ENCODE measurements at regions not wholly inside any gene's neighbourhood (a gene's known extent, or its start where the extent isn't known, plus 50 kb on each side); places are given as distances from the start of the nearest gene placed in this dataset.

DNA sequence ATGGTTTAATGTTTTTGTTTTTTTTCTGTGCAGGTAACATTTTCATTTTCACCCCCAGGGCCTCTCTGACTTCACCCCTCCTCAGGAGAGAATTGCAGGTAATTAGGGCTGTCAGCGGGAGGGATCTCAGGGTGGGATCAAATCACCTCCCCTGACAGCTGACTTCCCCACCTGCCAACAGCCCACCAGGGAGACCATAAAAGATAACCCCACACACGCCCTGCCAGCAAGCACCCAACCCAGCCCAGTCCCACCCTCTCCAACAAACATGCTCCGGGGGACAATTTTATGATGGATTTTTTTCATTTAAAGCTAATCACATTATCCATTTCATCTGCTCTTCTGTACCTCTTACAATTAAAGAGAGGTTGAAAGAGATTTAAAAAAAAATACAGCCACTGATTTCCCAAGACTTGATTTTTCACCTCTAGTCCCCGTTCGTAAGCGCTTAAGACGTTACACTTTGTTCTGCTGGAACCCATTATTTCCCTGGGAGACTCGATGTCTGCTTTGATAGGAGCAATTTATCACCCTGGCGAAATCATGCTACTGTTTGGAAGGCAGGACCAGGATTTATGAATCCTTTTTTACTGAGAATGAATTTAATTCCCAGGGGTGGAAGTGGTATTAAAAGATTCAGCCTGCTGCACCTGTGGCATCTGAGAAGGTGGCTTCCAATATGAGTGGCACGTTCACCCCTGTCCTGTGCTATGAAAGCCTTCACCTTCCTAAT lies 232.9 kb upstream of the ID2 start:
- CTCF ChIA-PET, result no interaction called here
- H3K9ac ChIP-seq (ENCODE audit: low read length), result no peak overlapping the region
- TF ChIP-seq YY1 (IDR thresholded peaks at IDR 0.05; ENCODE audit: extremely low read depth, insufficient replicate concordance, low read depth, low read length) (no peak), POLR2A (IDR thresholded peaks at IDR 0.05; ENCODE audit: borderline replicate concordance, extremely low read depth, insufficient read depth, insufficient read length) (no peak), EZH2 (IDR thresholded peaks at IDR 0.05) (no peak), ZFX (IDR thresholded peaks at IDR 0.05) (no peak), RAD21 (IDR thresholded peaks at IDR 0.05; ENCODE audit: low read depth) (no peak), TCF7L2 (IDR thresholded peaks at IDR 0.05; ENCODE audit: borderline replicate concordance, extremely low read depth, insufficient read depth, insufficient read length) (no peak)
- TF ChIP-seq, protein P1, sequence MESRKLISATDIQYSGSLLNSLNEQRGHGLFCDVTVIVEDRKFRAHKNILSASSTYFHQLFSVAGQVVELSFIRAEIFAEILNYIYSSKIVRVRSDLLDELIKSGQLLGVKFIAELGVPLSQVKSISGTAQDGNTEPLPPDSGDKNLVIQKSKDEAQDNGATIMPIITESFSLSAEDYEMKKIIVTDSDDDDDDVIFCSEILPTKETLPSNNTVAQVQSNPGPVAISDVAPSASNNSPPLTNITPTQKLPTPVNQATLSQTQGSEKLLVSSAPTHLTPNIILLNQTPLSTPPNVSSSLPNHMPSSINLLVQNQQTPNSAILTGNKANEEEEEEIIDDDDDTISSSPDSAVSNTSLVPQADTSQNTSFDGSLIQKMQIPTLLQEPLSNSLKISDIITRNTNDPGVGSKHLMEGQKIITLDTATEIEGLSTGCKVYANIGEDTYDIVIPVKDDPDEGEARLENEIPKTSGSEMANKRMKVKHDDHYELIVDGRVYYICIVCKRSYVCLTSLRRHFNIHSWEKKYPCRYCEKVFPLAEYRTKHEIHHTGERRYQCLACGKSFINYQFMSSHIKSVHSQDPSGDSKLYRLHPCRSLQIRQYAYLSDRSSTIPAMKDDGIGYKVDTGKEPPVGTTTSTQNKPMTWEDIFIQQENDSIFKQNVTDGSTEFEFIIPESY (IDR thresholded peaks at IDR 0.05; ENCODE audit: extremely low read depth, insufficient replicate concordance, low read length), result no peak
- TF ChIP-seq, protein P2, sequence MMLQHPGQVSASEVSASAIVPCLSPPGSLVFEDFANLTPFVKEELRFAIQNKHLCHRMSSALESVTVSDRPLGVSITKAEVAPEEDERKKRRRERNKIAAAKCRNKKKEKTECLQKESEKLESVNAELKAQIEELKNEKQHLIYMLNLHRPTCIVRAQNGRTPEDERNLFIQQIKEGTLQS (IDR thresholded peaks at IDR 0.05), result no peak
- H3K4me2 ChIP-seq (ENCODE audit: low read length), result no peak overlapping the region
- DNase-seq (ENCODE audit: low read depth, low spot score) (no peak), ATAC-seq (no peak)
- H3K9me3 ChIP-seq (ENCODE audit: control insufficient read depth in 1 of 2, insufficient read depth in 1 of 2, low read depth in 1 of 2, low read length in 2 of 2), result no peaks in the 10 kb centered on the region
- H3K36me3 ChIP-seq (ENCODE audit: control insufficient read depth in 1 of 2, insufficient read depth in 2 of 2, low read length in 2 of 2), result no peaks in the 10 kb centered on the region
- no peaks in the 10 kb centered on the region for H4K20me1 ChIP-seq (ENCODE audit: insufficient read depth)
- no peaks in the 10 kb centered on the region for H3K9me2 ChIP-seq (ENCODE audit: insufficient read depth)
- H3K27ac ChIP-seq (ENCODE audit: low read depth, low read length), result no peak overlapping the region
- POLR2A ChIA-PET, result no interaction called here
- no peak overlapping the region for H3K4me3 ChIP-seq (replicated peaks in 1 of 2; ENCODE audit: low read depth in 1 of 2, low read length in 2 of 2)
- intact Hi-C loops (cut with micrococcal nuclease), result no loop called here
- peaks cover 3 to 35% of the 10 kb centered on the region in 2 experiments; a peak in 3 of 4 replicates for H3K4me1 ChIP-seq (ENCODE audit: control insufficient read depth in 1 of 2, insufficient read depth in 2 of 2, low read length in 2 of 2)
- H2AFZ ChIP-seq (ENCODE audit: low read depth, low read length, poor library complexity, severe bottlenecking), result no peak overlapping the region
- H3K79me2 ChIP-seq (ENCODE audit: insufficient read depth, low read length), result no peaks in the 10 kb centered on the region
- no peaks in the 10 kb centered on the region for H3K27me3 ChIP-seq (ENCODE audit: insufficient read depth, low read length)
- no TSS peak for BruUV-seq (replicated peaks)
- RAD21 ChIA-PET (ENCODE audit: low non-redundant PET in 1 of 2, low total read pairs in 2 of 2, uncharacterized antibody in 2 of 2, unreplicated experiment in 2 of 2), result no interaction called here
